ENCODE measurements at regions not wholly inside any gene's neighbourhood (a gene's known extent, or its start where the extent isn't known, plus 50 kb on each side); places are given as distances from the start of the nearest gene placed in this dataset.
A peak's percentile ranks its signal among the peaks of the same experiment; 100 is the strongest.
"Not testable (repeated sequence)": the region's sequence is repeated elsewhere in the genome, so short reads cannot be mapped to it uniquely, and the experiment has no call there.

- Histone ChIP-seq H3K36me3 (ENCODE audit: control insufficient read depth in 3 of 3, insufficient read depth in 2 of 3, low read depth in 1 of 3, low read length in 3 of 3) (no peaks in the 10 kb centered on the region), H3K27ac (ENCODE audit: low read depth in 1 of 3, low read length in 2 of 3) (no peak overlapping the region), H3K27me3 (ENCODE audit: control insufficient read depth in 3 of 3, insufficient read depth in 3 of 3, low read length in 3 of 3) (no peaks in the 10 kb centered on the region), H3K4me3 (ENCODE audit: low read depth in 1 of 3, low read length in 3 of 3) (no peak overlapping the region), H3K9me3 (ENCODE audit: control insufficient read depth in 2 of 2, insufficient read depth in 1 of 2, low read depth in 1 of 2, low read length in 1 of 2) (peaks cover 0 to 6% of the 10 kb centered on the region in 2 donors), H3K4me1 (ENCODE audit: control insufficient read depth in 3 of 3, insufficient read depth in 2 of 3, low read depth in 1 of 3, low read length in 2 of 3) (no peaks in the 10 kb centered on the region)
- FAIRE-seq (no peak), DNase-seq (no peak)
- WGBS, 3 donors = 79 to 88% (median 82%) methylated on average over 5 to 7 of the region's 7 CpGs
Observed at GRCh38 chr1:172727275-172727857, 68.5 kb downstream of the FASLG start.

GRCh38 chr1:172727956-172728603, 69.2 kb downstream of the FASLG start:
- Histone ChIP-seq H3K36me3 (ENCODE audit: control insufficient read depth in 3 of 3, insufficient read depth in 2 of 3, low read depth in 1 of 3, low read length in 3 of 3) (no peaks in the 10 kb centered on the region), H3K4me3 (ENCODE audit: low read depth in 1 of 3, low read length in 3 of 3) (no peak overlapping the region), H3K4me1 (ENCODE audit: control insufficient read depth in 3 of 3, insufficient read depth in 2 of 3, low read depth in 1 of 3, low read length in 2 of 3) (no peaks in the 10 kb centered on the region), H3K27ac (ENCODE audit: low read depth in 1 of 3, low read length in 2 of 3) (no peak overlapping the region), H3K27me3 (ENCODE audit: control insufficient read depth in 3 of 3, insufficient read depth in 3 of 3, low read length in 3 of 3) (no peaks in the 10 kb centered on the region), H3K9me3 (ENCODE audit: control insufficient read depth in 2 of 2, insufficient read depth in 1 of 2, low read depth in 1 of 2, low read length in 1 of 2) (peaks cover 0 to 6% of the 10 kb centered on the region in 2 donors)
- peak; percentile 8 to 42 for DNase-seq
- no peak for FAIRE-seq
- WGBS, 3 donors = 100% methylated on average over 1 of the region's 1 CpG

GRCh38 chr1:172728705-172729104, 69.8 kb downstream of the FASLG start:
- not testable (repeated sequence) for H3K4me1 ChIP-seq (ENCODE audit: control insufficient read depth in 3 of 3, insufficient read depth in 2 of 3, low read depth in 1 of 3, low read length in 2 of 3); DNase-seq; H3K27ac ChIP-seq (ENCODE audit: low read depth in 1 of 3, low read length in 2 of 3); H3K36me3 ChIP-seq (ENCODE audit: control insufficient read depth in 3 of 3, insufficient read depth in 2 of 3, low read depth in 1 of 3, low read length in 3 of 3); H3K4me3 ChIP-seq (ENCODE audit: low read depth in 1 of 3, low read length in 3 of 3); FAIRE-seq; H3K9me3 ChIP-seq (ENCODE audit: control insufficient read depth in 2 of 2, insufficient read depth in 1 of 2, low read depth in 1 of 2, low read length in 1 of 2); H3K27me3 ChIP-seq (ENCODE audit: control insufficient read depth in 3 of 3, insufficient read depth in 3 of 3, low read length in 3 of 3)
- WGBS, 3 donors = 92 to 100% (median 95%) methylated on average over 1 of the region's 1 CpG

- Histone ChIP-seq H3K27ac (ENCODE audit: low read depth in 1 of 3, low read length in 2 of 3) (no peak overlapping the region), H3K4me3 (ENCODE audit: low read depth in 1 of 3, low read length in 3 of 3) (no peak overlapping the region), H3K27me3 (ENCODE audit: control insufficient read depth in 3 of 3, insufficient read depth in 3 of 3, low read length in 3 of 3) (peaks cover 0 to 1% (median 0%) of the 10 kb centered on the region in 3 donors), H3K9me3 (ENCODE audit: control insufficient read depth in 2 of 2, insufficient read depth in 1 of 2, low read depth in 1 of 2, low read length in 1 of 2) (peaks cover 0 to 6% of the 10 kb centered on the region in 2 donors), H3K36me3 (ENCODE audit: control insufficient read depth in 3 of 3, insufficient read depth in 2 of 3, low read depth in 1 of 3, low read length in 3 of 3) (no peaks in the 10 kb centered on the region), H3K4me1 (ENCODE audit: control insufficient read depth in 3 of 3, insufficient read depth in 2 of 3, low read depth in 1 of 3, low read length in 2 of 3) (no peaks in the 10 kb centered on the region)
- 88 to 95% (median 89%) methylated on average over 3 of the region's 3 CpGs for WGBS, 3 donors
- DNase-seq (no peak), FAIRE-seq (no peak)
Observed at GRCh38 chr1:172732427-172732826, 73.5 kb downstream of the FASLG start.

- H3K36me3 ChIP-seq (ENCODE audit: control insufficient read depth in 3 of 3, insufficient read depth in 2 of 3, low read depth in 1 of 3, low read length in 3 of 3) = no peaks in the 10 kb centered on the region
- no peaks in the 10 kb centered on the region for H3K4me1 ChIP-seq (ENCODE audit: control insufficient read depth in 3 of 3, insufficient read depth in 2 of 3, low read depth in 1 of 3, low read length in 2 of 3)
- DNase-seq = no peak
- H3K27me3 ChIP-seq (ENCODE audit: control insufficient read depth in 3 of 3, insufficient read depth in 3 of 3, low read length in 3 of 3) = peaks cover 0 to 2% (median 0%) of the 10 kb centered on the region in 3 donors
- no peak overlapping the region for H3K4me3 ChIP-seq (ENCODE audit: low read depth in 1 of 3, low read length in 3 of 3)
- H3K27ac ChIP-seq (ENCODE audit: low read depth in 1 of 3, low read length in 2 of 3) = no peak overlapping the region
- H3K9me3 ChIP-seq (ENCODE audit: control insufficient read depth in 2 of 2, insufficient read depth in 1 of 2, low read depth in 1 of 2, low read length in 1 of 2) = no peaks in the 10 kb centered on the region
- no peak for FAIRE-seq
Observed at GRCh38 chr1:172733815-172734214, 74.9 kb downstream of the FASLG start.

- no peak overlapping the region for H3K4me3 ChIP-seq (ENCODE audit: low read depth in 1 of 3, low read length in 3 of 3)
- WGBS, 3 donors = 75 to 91% (median 83%) methylated on average over 2 of the region's 2 CpGs
- FAIRE-seq = no peak
Observed at GRCh38 chr1:172738389-172738788, 79.5 kb downstream of the FASLG start.

GRCh38 chr1:172742599-172743500, 83.9 kb downstream of the FASLG start:
- no peaks in the 10 kb centered on the region for H3K36me3 ChIP-seq (ENCODE audit: control insufficient read depth in 3 of 3, insufficient read depth in 2 of 3, low read depth in 1 of 3, low read length in 3 of 3)
- no peaks in the 10 kb centered on the region for H3K27me3 ChIP-seq (ENCODE audit: control insufficient read depth in 3 of 3, insufficient read depth in 3 of 3, low read length in 3 of 3)
- no peaks in the 10 kb centered on the region for H3K9me3 ChIP-seq (ENCODE audit: control insufficient read depth in 2 of 2, insufficient read depth in 1 of 2, low read depth in 1 of 2, low read length in 1 of 2)
- 16 to 20% (median 18%) methylated on average over 8 of the region's 8 CpGs for WGBS, 3 donors
- DNase-seq = peak; percentile 40 to 42
- H3K4me1 ChIP-seq (ENCODE audit: control insufficient read depth in 3 of 3, insufficient read depth in 2 of 3, low read depth in 1 of 3, low read length in 2 of 3) = peaks cover 3 to 17% (median 4%) of the 10 kb centered on the region in 3 donors
- H3K27ac ChIP-seq (ENCODE audit: low read depth in 1 of 3, low read length in 2 of 3) = no peak overlapping the region
- H3K4me3 ChIP-seq (ENCODE audit: low read depth in 1 of 3, low read length in 3 of 3) = no peak overlapping the region
- FAIRE-seq = no peak

More at GRCh38 chr1:172738389-172738788, 79.5 kb downstream of the FASLG start:
- Histone ChIP-seq H3K27me3 (ENCODE audit: control insufficient read depth in 3 of 3, insufficient read depth in 3 of 3, low read length in 3 of 3) (peaks cover 0 to 2% (median 0%) of the 10 kb centered on the region in 3 donors), H3K4me1 (ENCODE audit: control insufficient read depth in 3 of 3, insufficient read depth in 2 of 3, low read depth in 1 of 3, low read length in 2 of 3) (no peaks in the 10 kb centered on the region), H3K9me3 (ENCODE audit: control insufficient read depth in 2 of 2, insufficient read depth in 1 of 2, low read depth in 1 of 2, low read length in 1 of 2) (no peaks in the 10 kb centered on the region), H3K27ac (ENCODE audit: low read depth in 1 of 3, low read length in 2 of 3) (no peak overlapping the region), H3K36me3 (ENCODE audit: control insufficient read depth in 3 of 3, insufficient read depth in 2 of 3, low read depth in 1 of 3, low read length in 3 of 3) (no peaks in the 10 kb centered on the region)
- DNase-seq = no peak

- FAIRE-seq (no peak), DNase-seq (peak; percentile 65)
- Histone ChIP-seq H3K27ac (ENCODE audit: low read depth in 1 of 3, low read length in 2 of 3) (no peak overlapping the region), H3K27me3 (ENCODE audit: control insufficient read depth in 3 of 3, insufficient read depth in 3 of 3, low read length in 3 of 3) (no peaks in the 10 kb centered on the region), H3K4me1 (ENCODE audit: control insufficient read depth in 3 of 3, insufficient read depth in 2 of 3, low read depth in 1 of 3, low read length in 2 of 3) (peaks cover 3 to 17% (median 4%) of the 10 kb centered on the region in 3 donors), H3K9me3 (ENCODE audit: control insufficient read depth in 2 of 2, insufficient read depth in 1 of 2, low read depth in 1 of 2, low read length in 1 of 2) (no peaks in the 10 kb centered on the region), H3K36me3 (ENCODE audit: control insufficient read depth in 3 of 3, insufficient read depth in 2 of 3, low read depth in 1 of 3, low read length in 3 of 3) (no peaks in the 10 kb centered on the region), H3K4me3 (ENCODE audit: low read depth in 1 of 3, low read length in 3 of 3) (no peak overlapping the region)
- 5 to 15% (median 10%) methylated on average over 2 of the region's 2 CpGs for WGBS, 3 donors
Observed at GRCh38 chr1:172745014-172745413, 86.1 kb downstream of the FASLG start.
